Activated B cell treated with CpG ODN at 0.5 μM for 24 hours (primary cell): ENCODE measurements at regions not wholly inside any gene's neighbourhood (a gene's known extent, or its start where the extent isn't known, plus 50 kb on each side); places are given as distances from the start of the nearest gene placed in this dataset.

Source experiments
- ATAC-seq: fragments of 200-7000 bp; cut with Tn5 transposase; one replicate; pipeline ENCODE4 v1.10.0; 2021; ENCODE audit warnings: low read depth, mild to moderate bottlenecking, moderate library complexity
- CTCF ChIA-PET: fragments of 350-600 bp; sonication (Branson Sonifier 250); formaldehyde crosslinking; loops from one replicate; lab custom pipeline; 2021; ENCODE audit warnings: antibody characterized with exemption; lab: Charles Lee
- POLR2A ChIA-PET: fragments of 350-600 bp; sonication (Branson Sonifier 250); formaldehyde crosslinking; loops from one replicate; lab custom pipeline; 2021; ENCODE audit warnings: antibody characterized with exemption; lab: Charles Lee
- DNase-seq: peaks from one replicate; pipeline ENCODE4 v3.0.0; 2022
- H3K27ac Mint-ChIP-seq: one replicate; pipeline ENCODE4 v1.8.0; 2020; ENCODE audit warnings: mixed read lengths
- H3K27me3 Mint-ChIP-seq: one replicate; pipeline ENCODE4 v1.8.0; 2021; ENCODE audit warnings: mixed read lengths
- H3K36me3 Mint-ChIP-seq: one replicate; pipeline ENCODE4 v1.8.0; 2021; ENCODE audit warnings: low read depth, mixed read lengths
- H3K4me1 Mint-ChIP-seq: one replicate; pipeline ENCODE4 v1.8.0; 2021; ENCODE audit warnings: mixed read lengths
- H3K4me3 Mint-ChIP-seq: one replicate; pipeline ENCODE4 v1.8.0; 2020; ENCODE audit warnings: mild to moderate bottlenecking, mixed read lengths
- H3K9me3 Mint-ChIP-seq: one replicate; pipeline ENCODE4 v1.8.0; 2020; ENCODE audit warnings: mixed read lengths
- CTCF ChIP-seq: fragments of 200-600 bp; IDR thresholded peaks from one replicate; pipeline ENCODE4 v1.8.0; 2022; ENCODE audit warnings: antibody characterized with exemption, mild to moderate bottlenecking
- intact Hi-C: fragments of 100-400 bp; cut with micrococcal nuclease; formaldehyde crosslinking; loops from one replicate; pipeline ENCODE4 v1.15.1; 2024

GRCh38 chr13:50474088-50474662 is 369.3 kb downstream of the DLEU7 start:
- TF ChIP-seq CTCF: no peak
- no peak overlapping the region for H3K4me3 Mint-ChIP-seq
- no peak for DNase-seq
- no peaks in the 10 kb centered on the region for H3K36me3 Mint-ChIP-seq
- POLR2A ChIA-PET: interaction anchor here (0.6 to 1.5 kb wide), 3 partner anchors 104 to 477 kb away, joined by 3 to 7 read pairs (median 3); no protein-coding TSS in a partner anchor
- CTCF ChIA-PET: no interaction called here
- intact Hi-C loops: no loop called here
- no peaks in the 10 kb centered on the region for H3K9me3 Mint-ChIP-seq
- ATAC-seq: no peak
- H3K27me3 Mint-ChIP-seq: no peaks in the 10 kb centered on the region
- H3K27ac Mint-ChIP-seq: no peak overlapping the region
- peaks cover 12% of the 10 kb centered on the region for H3K4me1 Mint-ChIP-seq

GRCh38 chr13:50476577-50477285 is 366.8 kb downstream of the DLEU7 start:
- ATAC-seq (no peak), DNase-seq (no peak)
- intact Hi-C loops: no loop called here
- Mint-ChIP-seq H3K4me1 (peaks cover 12% of the 10 kb centered on the region), H3K4me3 (no peak overlapping the region), H3K36me3 (no peaks in the 10 kb centered on the region), H3K27ac (no peak overlapping the region), H3K27me3 (no peaks in the 10 kb centered on the region), H3K9me3 (no peaks in the 10 kb centered on the region)
- POLR2A ChIA-PET: interaction anchor here (0.7 kb wide), 1 partner anchor 250 kb away, joined by 3 read pairs; no protein-coding TSS in a partner anchor
- CTCF ChIA-PET: interaction anchor here (0.7 kb wide), 1 partner anchor 323 kb away, joined by 3 read pairs; no protein-coding TSS in a partner anchor
- no peak for TF ChIP-seq CTCF

- intact Hi-C loops: no loop called here
- CTCF ChIA-PET: no interaction called here
- H3K9me3 Mint-ChIP-seq: no peaks in the 10 kb centered on the region
Observed at GRCh38 chr13:50481936-50482335, 361.6 kb downstream of the DLEU7 start.

GRCh38 chr13:50483416-50483815 is 360.1 kb downstream of the DLEU7 start:
- no peak for TF ChIP-seq CTCF
- Mint-ChIP-seq H3K4me3 (no peak overlapping the region), H3K27me3 (no peaks in the 10 kb centered on the region), H3K4me1 (no peaks in the 10 kb centered on the region), H3K36me3 (no peaks in the 10 kb centered on the region), H3K27ac (no peak overlapping the region), H3K9me3 (no peaks in the 10 kb centered on the region)
- CTCF ChIA-PET: no interaction called here
- ATAC-seq (no peak), DNase-seq (no peak)
- intact Hi-C loops: no loop called here
- POLR2A ChIA-PET: interaction anchor here (1.2 kb wide), 1 partner anchor 9 kb away, joined by 3 read pairs; no protein-coding TSS in a partner anchor

More at GRCh38 chr13:50481936-50482335, 361.6 kb downstream of the DLEU7 start:
- peaks cover 7% of the 10 kb centered on the region for H3K4me1 Mint-ChIP-seq
- DNase-seq (no peak), ATAC-seq (no peak)
- no peak overlapping the region for H3K4me3 Mint-ChIP-seq
- POLR2A ChIA-PET: no interaction called here
- no peak overlapping the region for H3K27ac Mint-ChIP-seq
- no peaks in the 10 kb centered on the region for H3K27me3 Mint-ChIP-seq
- TF ChIP-seq CTCF: no peak
- no peaks in the 10 kb centered on the region for H3K36me3 Mint-ChIP-seq

GRCh38 chr13:50484472-50485113 is 358.9 kb downstream of the DLEU7 start:
- no peak for TF ChIP-seq CTCF
- Mint-ChIP-seq H3K27me3 (no peaks in the 10 kb centered on the region), H3K27ac (no peak overlapping the region), H3K9me3 (no peaks in the 10 kb centered on the region), H3K4me3 (no peak overlapping the region), H3K4me1 (no peaks in the 10 kb centered on the region), H3K36me3 (no peaks in the 10 kb centered on the region)
- DNase-seq: no peak
- intact Hi-C loops: no loop called here
- ChIA-PET POLR2A (no interaction called here), CTCF (no interaction called here)
- ATAC-seq: no peak
